GM21737 (cell line): ENCODE measurements at regions not wholly inside any gene's neighbourhood (a gene's known extent, or its start where the extent isn't known, plus 50 kb on each side); places are given as distances from the start of the nearest gene placed in this dataset.
A peak's percentile ranks its signal among the peaks of the same experiment; 100 is the strongest.

Source experiments
- ATAC-seq: cut with Tn5 transposase; IDR thresholded peaks from one replicate; pipeline ENCODE4 v1.9.1; 2021; ENCODE audit warnings: mild to moderate bottlenecking, moderate library complexity; ENCODE audit not compliant: unreplicated experiment

- ATAC-seq = no peak
These were observed 111.5 kb upstream of the HTR2A start for GRCh38 chr13:47008318-47008717.

GRCh38 chr13:47005756-47006414, 109.0 kb upstream of the HTR2A start:
- no peak for ATAC-seq

GRCh38 chr13:47004540-47004939, 107.7 kb upstream of the HTR2A start:
- no peak for ATAC-seq

GRCh38 chr13:47004027-47004426, 107.2 kb upstream of the HTR2A start:
- no peak for ATAC-seq

GRCh38 chr13:47000165-47000564, 103.3 kb upstream of the HTR2A start:
- ATAC-seq = no peak

GRCh38 chr13:46996316-46997030, 99.6 kb upstream of the HTR2A start:
- peak; percentile 28 for ATAC-seq

- peak; percentile 86 for ATAC-seq
These were observed 99.0 kb upstream of the HTR2A start for GRCh38 chr13:46995874-46996273.

GRCh38 chr13:46994492-46994891, 97.6 kb upstream of the HTR2A start:
- ATAC-seq = no peak

GRCh38 chr13:46992383-46992952, 95.6 kb upstream of the HTR2A start:
- ATAC-seq = no peak

- ATAC-seq = peak; percentile 69
These were observed 87.0 kb upstream of the HTR2A start for GRCh38 chr13:46983881-46984280.

GRCh38 chr13:46982856-46983582, 86.2 kb upstream of the HTR2A start:
- ATAC-seq = peak; percentile 86

GRCh38 chr13:46975173-46975572, 78.3 kb upstream of the HTR2A start:
- ATAC-seq = no peak

GRCh38 chr13:46968450-46968849, 71.6 kb upstream of the HTR2A start:
- ATAC-seq = no peak

- ATAC-seq = no peak
These were observed 68.1 kb upstream of the HTR2A start for GRCh38 chr13:46964789-46965527.

- ATAC-seq = no peak
These were observed 67.1 kb upstream of the HTR2A start for GRCh38 chr13:46963904-46964303.

GRCh38 chr13:46962281-46962941, 65.6 kb upstream of the HTR2A start:
- ATAC-seq = no peak

- peak; percentile 99 for ATAC-seq
These were observed 64.9 kb upstream of the HTR2A start for GRCh38 chr13:46961719-46962118.

GRCh38 chr13:46953941-46954340, 57.1 kb upstream of the HTR2A start:
- ATAC-seq = no peak

GRCh38 chr13:46953331-46953730, 56.5 kb upstream of the HTR2A start:
- ATAC-seq = no peak

GRCh38 chr13:46951516-46951915, 54.7 kb upstream of the HTR2A start:
- no peak for ATAC-seq
